ENCODE measurements at regions not wholly inside any gene's neighbourhood (a gene's known extent, or its start where the extent isn't known, plus 50 kb on each side); places are given as distances from the start of the nearest gene placed in this dataset.

GRCh38 chr13:105827111-105827809 lies 708.2 kb downstream of the EFNB2 start:
- no peak for TF ChIP-seq POLR2A (IDR thresholded peaks at IDR 0.05)
- no peak for TF ChIP-seq CTCF (IDR thresholded peaks at IDR 0.05)
